ENCODE measurements at regions not wholly inside any gene's neighbourhood (a gene's known extent, or its start where the extent isn't known, plus 50 kb on each side); places are given as distances from the start of the nearest gene placed in this dataset.

GRCh38 chr5:147073098-147073497 lies 161.7 kb upstream of the STK32A start:
- TF ChIP-seq, protein P1, sequence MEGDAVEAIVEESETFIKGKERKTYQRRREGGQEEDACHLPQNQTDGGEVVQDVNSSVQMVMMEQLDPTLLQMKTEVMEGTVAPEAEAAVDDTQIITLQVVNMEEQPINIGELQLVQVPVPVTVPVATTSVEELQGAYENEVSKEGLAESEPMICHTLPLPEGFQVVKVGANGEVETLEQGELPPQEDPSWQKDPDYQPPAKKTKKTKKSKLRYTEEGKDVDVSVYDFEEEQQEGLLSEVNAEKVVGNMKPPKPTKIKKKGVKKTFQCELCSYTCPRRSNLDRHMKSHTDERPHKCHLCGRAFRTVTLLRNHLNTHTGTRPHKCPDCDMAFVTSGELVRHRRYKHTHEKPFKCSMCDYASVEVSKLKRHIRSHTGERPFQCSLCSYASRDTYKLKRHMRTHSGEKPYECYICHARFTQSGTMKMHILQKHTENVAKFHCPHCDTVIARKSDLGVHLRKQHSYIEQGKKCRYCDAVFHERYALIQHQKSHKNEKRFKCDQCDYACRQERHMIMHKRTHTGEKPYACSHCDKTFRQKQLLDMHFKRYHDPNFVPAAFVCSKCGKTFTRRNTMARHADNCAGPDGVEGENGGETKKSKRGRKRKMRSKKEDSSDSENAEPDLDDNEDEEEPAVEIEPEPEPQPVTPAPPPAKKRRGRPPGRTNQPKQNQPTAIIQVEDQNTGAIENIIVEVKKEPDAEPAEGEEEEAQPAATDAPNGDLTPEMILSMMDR (IDR thresholded peaks at IDR 0.05) = no peak
- TF ChIP-seq POLR2A (IDR thresholded peaks at IDR 0.05) = no peak
- intact Hi-C loops (cut with DNase I) = no loop called here
- Histone ChIP-seq H3K27ac (no peak overlapping the region), H3K4me3 (no peak overlapping the region), H3K27me3 (no peaks in the 10 kb centered on the region), H3K9me3 (replicated peaks in 1 of 3) (no peaks in the 10 kb centered on the region), H3K36me3 (replicated peaks in 1 of 2) (no peaks in the 10 kb centered on the region), H3K4me1 (replicated peaks in 1 of 2) (no peaks in the 10 kb centered on the region)
- DNase-seq = no peak
- 87 to 95% (median 90%) methylated on average over 3 of the region's 3 CpGs for WGBS, 4 donors

DNA sequence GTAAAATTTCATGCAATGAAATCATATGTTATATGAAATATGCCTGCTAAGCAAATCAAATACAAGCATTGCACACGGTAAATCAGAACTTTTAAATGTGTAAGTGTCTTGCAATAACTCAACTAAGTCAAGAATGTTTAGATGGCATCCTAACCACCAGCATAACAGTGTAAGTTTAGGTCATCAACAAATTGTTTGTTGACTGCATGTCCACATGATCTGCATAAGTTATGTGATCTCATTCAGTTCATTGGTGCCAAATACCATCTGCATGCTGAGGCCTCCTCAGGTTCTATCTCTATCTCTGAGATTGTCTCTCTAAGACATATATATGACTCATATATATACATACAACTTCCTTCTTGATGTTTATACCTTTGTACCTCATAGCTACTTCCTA lies 159.6 kb upstream of the STK32A start:
- Histone ChIP-seq H3K36me3 (replicated peaks in 1 of 2) (no peaks in the 10 kb centered on the region), H3K27me3 (no peaks in the 10 kb centered on the region), H3K4me3 (no peak overlapping the region), H3K4me1 (replicated peaks in 1 of 2) (no peaks in the 10 kb centered on the region), H3K27ac (no peak overlapping the region), H3K9me3 (replicated peaks in 1 of 3) (no peaks in the 10 kb centered on the region)
- WGBS, 4 donors = 0 to 94% (median 42%) methylated on average over 1 of the region's 1 CpG
- intact Hi-C loops (cut with DNase I) = no loop called here
- no peak for TF ChIP-seq POLR2A (IDR thresholded peaks at IDR 0.05)
- DNase-seq = no peak

DNA sequence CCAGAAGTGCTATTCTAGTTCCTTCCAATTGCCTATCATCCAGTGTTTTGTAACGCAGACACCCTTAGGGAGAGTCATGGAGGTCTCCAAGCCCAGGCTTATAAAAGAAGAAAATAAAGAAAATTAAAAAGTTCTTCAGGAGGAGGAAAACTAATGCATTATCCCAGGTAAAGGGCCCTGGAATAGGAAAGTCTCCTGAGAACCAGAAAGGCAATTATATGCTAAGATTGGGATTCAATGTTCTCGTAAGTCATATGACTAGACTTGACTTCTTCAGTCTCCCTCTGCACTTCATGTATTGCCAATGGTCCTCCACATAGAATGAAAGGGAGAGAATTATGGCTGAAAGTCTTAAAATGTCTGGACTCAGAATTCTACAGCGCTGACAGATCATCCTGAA lies 154.4 kb upstream of the STK32A start:
- H3K9me3 ChIP-seq (replicated peaks in 1 of 3) = no peaks in the 10 kb centered on the region
- no peak overlapping the region for H3K4me3 ChIP-seq
- no peaks in the 10 kb centered on the region for H3K27me3 ChIP-seq
- no peaks in the 10 kb centered on the region for H3K4me1 ChIP-seq (replicated peaks in 1 of 2)
- intact Hi-C loops (cut with DNase I) = no loop called here
- TF ChIP-seq, protein P1 (IDR thresholded peaks at IDR 0.05) = no peak
- no peak for TF ChIP-seq POLR2A (IDR thresholded peaks at IDR 0.05)
- no peak overlapping the region for H3K27ac ChIP-seq
- whole genome bisulfite sequencing, 4 donors = 85 to 94% (median 91%) methylated on average over 3 of the region's 3 CpGs
- no peaks in the 10 kb centered on the region for H3K36me3 ChIP-seq (replicated peaks in 1 of 2)
- no peak for DNase-seq

DNA sequence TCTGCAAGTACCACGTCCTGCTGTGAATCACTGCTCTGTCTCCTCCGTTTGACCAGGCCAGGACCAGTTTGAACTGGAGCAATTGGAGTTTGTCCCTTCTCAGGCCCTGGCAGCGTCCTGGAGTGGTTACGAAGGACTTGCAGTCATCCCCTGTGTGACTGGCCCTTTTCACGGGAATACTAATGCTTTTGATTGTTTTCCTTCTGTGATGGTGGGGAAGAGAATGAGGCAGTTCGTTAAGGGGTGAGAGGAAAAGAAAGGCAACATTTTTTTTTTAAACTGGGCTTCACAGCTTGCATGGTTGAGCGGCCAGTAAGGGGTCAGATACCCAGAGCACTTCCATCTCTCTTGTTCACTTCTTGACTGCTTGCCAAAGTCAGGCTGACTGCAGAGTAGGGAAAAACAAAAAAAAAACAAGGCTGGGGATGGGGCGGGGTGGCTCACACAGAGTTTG lies 153.5 kb upstream of the STK32A start:
- H3K4me3 ChIP-seq = no peak overlapping the region
- no peaks in the 10 kb centered on the region for H3K36me3 ChIP-seq (replicated peaks in 1 of 2)
- H3K27me3 ChIP-seq = no peaks in the 10 kb centered on the region
- WGBS, 4 donors = 60 to 69% (median 65%) methylated on average over 8 of the region's 8 CpGs
- intact Hi-C loops (cut with DNase I) = no loop called here
- TF ChIP-seq, protein P1 (IDR thresholded peaks at IDR 0.05) = no peak
- TF ChIP-seq POLR2A (IDR thresholded peaks at IDR 0.05) = no peak
- H3K9me3 ChIP-seq (replicated peaks in 1 of 3) = no peaks in the 10 kb centered on the region
- DNase-seq = peak in 1 of 7 donors; percentile 22
- no peak overlapping the region for H3K27ac ChIP-seq
- H3K4me1 ChIP-seq (replicated peaks in 1 of 2) = no peaks in the 10 kb centered on the region

- intact Hi-C loops (cut with DNase I) = no loop called here
- Histone ChIP-seq H3K36me3 (replicated peaks in 1 of 2) (no peaks in the 10 kb centered on the region), H3K27me3 (no peaks in the 10 kb centered on the region), H3K4me3 (no peak overlapping the region), H3K9me3 (replicated peaks in 1 of 3) (no peaks in the 10 kb centered on the region), H3K4me1 (replicated peaks in 1 of 2) (no peaks in the 10 kb centered on the region), H3K27ac (no peak overlapping the region)
- no peak for TF ChIP-seq POLR2A (IDR thresholded peaks at IDR 0.05)
- TF ChIP-seq, protein P1 (IDR thresholded peaks at IDR 0.05) = no peak
- DNase-seq = no peak
- WGBS, 4 donors = 91 to 100% (median 92%) methylated on average over 1 of the region's 1 CpG
Measured at GRCh38 chr5:147084702-147085101, 150.1 kb upstream of the STK32A start.
